OCI-LY7 (cell line): ENCODE measurements at regions not wholly inside any gene's neighbourhood (a gene's known extent, or its start where the extent isn't known, plus 50 kb on each side); places are given as distances from the start of the nearest gene placed in this dataset.

Experiments
- EZH2phosphoT487 ChIP-seq: fragments of 200-600 bp; sonication (generic); IDR thresholded peaks from 2 replicates; pipeline ENCODE4 v1.6.1; 2018; ENCODE audit warnings: low read depth, borderline replicate concordance, mild to moderate bottlenecking, mixed run types, antibody characterized with exemption, low read length, moderate library complexity, mixed read lengths
- TF ChIP-seq, protein P1 (sequence below): fragments of 200-600 bp; sonication (generic); conservative IDR thresholded peaks from 2 replicates; pipeline ENCODE4 v1.5.1; 2014; ENCODE audit warnings: mild to moderate bottlenecking, antibody characterized with exemption, low read length, moderate library complexity, mixed read lengths

- TF ChIP-seq, protein P1, sequence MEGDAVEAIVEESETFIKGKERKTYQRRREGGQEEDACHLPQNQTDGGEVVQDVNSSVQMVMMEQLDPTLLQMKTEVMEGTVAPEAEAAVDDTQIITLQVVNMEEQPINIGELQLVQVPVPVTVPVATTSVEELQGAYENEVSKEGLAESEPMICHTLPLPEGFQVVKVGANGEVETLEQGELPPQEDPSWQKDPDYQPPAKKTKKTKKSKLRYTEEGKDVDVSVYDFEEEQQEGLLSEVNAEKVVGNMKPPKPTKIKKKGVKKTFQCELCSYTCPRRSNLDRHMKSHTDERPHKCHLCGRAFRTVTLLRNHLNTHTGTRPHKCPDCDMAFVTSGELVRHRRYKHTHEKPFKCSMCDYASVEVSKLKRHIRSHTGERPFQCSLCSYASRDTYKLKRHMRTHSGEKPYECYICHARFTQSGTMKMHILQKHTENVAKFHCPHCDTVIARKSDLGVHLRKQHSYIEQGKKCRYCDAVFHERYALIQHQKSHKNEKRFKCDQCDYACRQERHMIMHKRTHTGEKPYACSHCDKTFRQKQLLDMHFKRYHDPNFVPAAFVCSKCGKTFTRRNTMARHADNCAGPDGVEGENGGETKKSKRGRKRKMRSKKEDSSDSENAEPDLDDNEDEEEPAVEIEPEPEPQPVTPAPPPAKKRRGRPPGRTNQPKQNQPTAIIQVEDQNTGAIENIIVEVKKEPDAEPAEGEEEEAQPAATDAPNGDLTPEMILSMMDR: no peak
- TF ChIP-seq EZH2phosphoT487: no peak
These were observed 65.2 kb upstream of the SLC7A11 start for GRCh38 chr4:138307319-138307718.
